Uterus (tissue), 2 donors: ENCODE measurements at regions not wholly inside any gene's neighbourhood (a gene's known extent, or its start where the extent isn't known, plus 50 kb on each side); places are given as distances from the start of the nearest gene placed in this dataset.

ENCODE experiments used
- CTCF ChIP-seq, 4 experiments: fragments of 200-600 bp in 2 of 4; fragments of 450-650 bp in 2 of 4; sonication (generic) in 2 of 4; IDR thresholded peaks; one replicate each; pipeline ENCODE4 v1.5.1; 2016 to 2019; ENCODE audit warnings: antibody characterized with exemption in 4 of 4, mild to moderate bottlenecking in 2 of 4, moderate library complexity in 1 of 4
- POLR2A ChIP-seq, 2 donors: fragments of 450-650 bp; IDR thresholded peaks; one replicate each; pipeline ENCODE4 v1.6.1; 2016; ENCODE audit warnings: antibody characterized with exemption in 2 of 2, mild to moderate bottlenecking in 1 of 2, moderate library complexity in 1 of 2

GRCh38 chr7:19455623-19456022, 253.2 kb downstream of the POLR1F start:
- TF ChIP-seq CTCF (IDR thresholded peaks at IDR 0.05) = no peak
- TF ChIP-seq POLR2A (IDR thresholded peaks at IDR 0.05) = no peak
